Mesenchymal stem cell (in vitro differentiated cells and primary cell): ENCODE measurements at regions not wholly inside any gene's neighbourhood (a gene's known extent, or its start where the extent isn't known, plus 50 kb on each side); places are given as distances from the start of the nearest gene placed in this dataset.

Experiments used
- DNase-seq: peaks from one replicate; pipeline ENCODE4 v3.0.0-alpha.2; 2013
- H2AFZ ChIP-seq: one replicate; pipeline ENCODE4 v1.6.1; 2013; ENCODE audit warnings: low read depth, mild to moderate bottlenecking, control low read depth, inconsistent platforms, low read length, moderate library complexity
- H2AK5ac ChIP-seq: 2 replicates; pipeline ENCODE4 v1.6.1; 2013; ENCODE audit warnings: low read length, moderate library complexity, mild to moderate bottlenecking, inconsistent platforms; ENCODE audit not compliant: severe bottlenecking
- H2BK120ac ChIP-seq: one replicate; pipeline ENCODE4 v1.6.1; 2013; ENCODE audit warnings: low read depth, mild to moderate bottlenecking, inconsistent platforms, low read length, moderate library complexity
- H2BK12ac ChIP-seq, 2 experiments: one replicate each; pipeline ENCODE4 v1.6.1; 2013; ENCODE audit warnings: inconsistent platforms in 2 of 2, low read length in 2 of 2, mild to moderate bottlenecking in 2 of 2, moderate library complexity in 2 of 2, control low read depth in 1 of 2
- H2BK15ac ChIP-seq: one replicate; pipeline ENCODE4 v1.6.1; 2013; ENCODE audit warnings: mild to moderate bottlenecking, low read depth, inconsistent platforms; ENCODE audit not compliant: poor library complexity, severe bottlenecking
- H2BK5ac ChIP-seq: 2 replicates; pipeline ENCODE4 v1.6.1; 2013; ENCODE audit warnings: low read depth, mild to moderate bottlenecking, low read length, control low read depth, inconsistent platforms; ENCODE audit not compliant: poor library complexity, severe bottlenecking
- H3K14ac ChIP-seq, 2 experiments: one replicate each; pipeline ENCODE4 v1.6.1; 2013; ENCODE audit warnings: inconsistent platforms in 2 of 2, low read length in 2 of 2, control low read depth in 1 of 2, mild to moderate bottlenecking in 1 of 2, moderate library complexity in 1 of 2
- H3K18ac ChIP-seq, 2 experiments: one replicate each; pipeline ENCODE4 v1.6.1; 2013; ENCODE audit warnings: inconsistent platforms in 2 of 2, low read length in 2 of 2, control low read depth in 1 of 2, low read depth in 1 of 2, mild to moderate bottlenecking in 1 of 2
- H3K23ac ChIP-seq, 2 experiments: one replicate each; pipeline ENCODE4 v1.6.1; 2013; ENCODE audit warnings: inconsistent platforms in 2 of 2, low read length in 2 of 2, mild to moderate bottlenecking in 2 of 2, moderate library complexity in 2 of 2, control low read depth in 1 of 2
- H3K27ac ChIP-seq: 2 replicates; pipeline ENCODE4 v1.5.1; 2013; ENCODE audit warnings: mild to moderate bottlenecking, moderate library complexity, low read length, control low read depth, inconsistent platforms; ENCODE audit not compliant: poor library complexity, severe bottlenecking
- H3K27me3 ChIP-seq, 2 experiments: 2 replicates each; pipeline versions ENCODE4 v1.6.1 to v1.7.0; 2013; ENCODE audit warnings: low read length in 2 of 2, mild to moderate bottlenecking in 2 of 2, moderate library complexity in 2 of 2, control low read depth in 1 of 2, inconsistent platforms in 1 of 2; ENCODE audit not compliant: control insufficient read depth in 1 of 2, insufficient read depth in 1 of 2
- H3K36me3 ChIP-seq, 2 experiments: 2 replicates each; pipeline versions ENCODE4 v1.6.1 to v1.7.0; 2013; ENCODE audit warnings: low read length in 2 of 2, control low read depth in 1 of 2, inconsistent platforms in 1 of 2, low read depth in 1 of 2, mild to moderate bottlenecking in 1 of 2; ENCODE audit not compliant: insufficient read depth in 2 of 2, control insufficient read depth in 1 of 2
- H3K4ac ChIP-seq, 2 experiments: one replicate each; pipeline ENCODE4 v1.6.1; 2013; ENCODE audit warnings: inconsistent platforms in 2 of 2, low read length in 2 of 2, mild to moderate bottlenecking in 2 of 2, moderate library complexity in 2 of 2, control low read depth in 1 of 2, low read depth in 1 of 2
- H3K4me1 ChIP-seq: 2 replicates; pipeline ENCODE4 v1.6.1; 2013; ENCODE audit warnings: low read depth, low read length, control low read depth; ENCODE audit not compliant: control insufficient read depth, insufficient read depth
- H3K4me2 ChIP-seq: 2 replicates; pipeline ENCODE4 v1.6.1; 2013; ENCODE audit warnings: low read length, mild to moderate bottlenecking, inconsistent platforms; ENCODE audit not compliant: poor library complexity, severe bottlenecking
- H3K4me3 ChIP-seq, 2 experiments: 2 replicates each; pipeline versions ENCODE4 v1.5.1 to v1.7.0; 2013; ENCODE audit warnings: low read length in 2 of 2, mild to moderate bottlenecking in 2 of 2, control low read depth in 1 of 2, low read depth in 1 of 2; ENCODE audit not compliant: insufficient read depth in 1 of 2
- H3K79me1 ChIP-seq: replicated peaks from 2 replicates; pipeline ENCODE4 v1.6.1; 2013; ENCODE audit warnings: mild to moderate bottlenecking, control low read depth, low read length, inconsistent platforms; ENCODE audit not compliant: poor library complexity, severe bottlenecking
- H3K9ac ChIP-seq: 2 replicates; pipeline ENCODE4 v1.7.0; 2013; ENCODE audit warnings: mild to moderate bottlenecking, low read length, moderate library complexity
- H3K9me3 ChIP-seq: 2 replicates; pipeline ENCODE4 v1.7.0; 2013; ENCODE audit warnings: mild to moderate bottlenecking, low read length; ENCODE audit not compliant: control insufficient read depth
- H4K8ac ChIP-seq: one replicate; pipeline ENCODE4 v1.6.1; 2013; ENCODE audit warnings: inconsistent platforms, mild to moderate bottlenecking, low read length, moderate library complexity
- H4K91ac ChIP-seq: one replicate; pipeline ENCODE4 v1.6.1; 2013; ENCODE audit warnings: mild to moderate bottlenecking, low read length, inconsistent platforms
- WGBS: methylation state at CpG from one replicate; pipeline ENCODE4 v1.1.7; 2013; ENCODE audit warnings: mixed read lengths; 5-methylcytosine and 5-hydroxymethylcytosine counted together

DNA sequence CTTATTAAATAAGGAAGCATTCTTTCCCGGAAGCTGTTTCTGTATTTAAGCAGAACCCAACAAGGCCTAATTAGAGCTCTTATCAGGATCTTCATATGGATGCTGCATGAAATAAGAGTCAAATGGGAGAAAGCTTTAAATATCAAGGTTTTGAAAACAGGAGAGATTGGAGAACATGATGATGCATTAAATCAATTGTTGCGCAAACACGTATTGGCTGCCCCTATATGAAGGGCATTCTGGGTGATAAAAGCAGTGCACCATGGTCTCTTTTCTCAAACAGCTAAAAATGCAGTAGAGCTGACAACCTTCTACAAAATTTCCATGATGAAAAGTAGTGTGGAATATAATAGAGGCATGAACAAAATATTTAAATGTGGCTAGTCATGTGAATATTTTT is 98.9 kb downstream of the TBXT start:
- H2AFZ ChIP-seq = no peak overlapping the region
- H3K36me3 ChIP-seq = no peaks in the 10 kb centered on the region
- H3K9me3 ChIP-seq = peaks cover 6% of the 10 kb centered on the region
- H3K23ac ChIP-seq = no peak overlapping the region
- H3K27ac ChIP-seq = no peak overlapping the region
- H2BK15ac ChIP-seq = no peak overlapping the region
- H2BK12ac ChIP-seq = no peak overlapping the region
- H3K4me1 ChIP-seq = peaks cover 2% of the 10 kb centered on the region
- H2BK120ac ChIP-seq = no peak overlapping the region
- H2BK5ac ChIP-seq = no peak overlapping the region
- no peaks in the 10 kb centered on the region for H3K27me3 ChIP-seq
- H3K9ac ChIP-seq = no peak overlapping the region
- H3K14ac ChIP-seq = no peak overlapping the region
- H2AK5ac ChIP-seq = no peak overlapping the region
- no peak overlapping the region for H3K4me2 ChIP-seq
- WGBS = 60% methylated on average over 3 of the region's 3 CpGs
- H3K79me1 ChIP-seq = no peaks in the 10 kb centered on the region
- H4K91ac ChIP-seq = no peak overlapping the region
- no peak overlapping the region for H3K18ac ChIP-seq
- DNase-seq = no peak
- no peak overlapping the region for H4K8ac ChIP-seq
- no peak overlapping the region for H3K4ac ChIP-seq
- no peak overlapping the region for H3K4me3 ChIP-seq

DNA sequence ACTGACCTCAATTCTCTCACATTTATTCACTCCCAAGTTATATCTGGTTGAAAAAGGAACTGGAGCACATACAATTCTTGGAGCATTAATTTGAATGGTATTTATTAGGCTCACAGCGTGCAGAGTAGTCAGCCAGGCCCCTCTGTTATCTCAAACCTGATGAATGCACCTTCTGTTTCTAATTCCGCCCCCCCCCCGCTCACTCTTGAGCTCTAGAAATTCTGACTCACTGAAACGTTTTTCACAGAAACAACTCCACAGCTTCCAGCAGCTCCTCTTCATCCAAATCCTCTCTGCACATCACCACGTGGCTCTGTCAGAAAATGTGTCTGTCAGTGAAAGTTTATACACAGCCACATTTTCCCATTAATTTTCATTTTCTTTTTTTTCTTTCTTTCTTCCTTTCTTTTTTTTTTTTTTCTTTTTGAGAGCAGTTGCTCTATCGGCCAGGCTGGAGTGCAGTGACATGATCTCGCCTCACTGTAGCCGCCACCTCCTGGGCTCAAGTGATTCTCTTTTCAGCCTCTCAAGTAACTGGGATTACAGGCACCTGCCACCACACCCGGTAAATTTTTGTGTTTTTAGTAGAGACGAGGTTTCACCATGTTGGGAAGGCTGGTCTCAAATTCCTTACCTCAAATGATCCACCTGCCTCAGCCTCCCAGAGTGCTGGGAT is 109.4 kb downstream of the TBXT start:
- no peaks in the 10 kb centered on the region for H3K4me1 ChIP-seq
- H4K8ac ChIP-seq = no peak overlapping the region
- H3K4me3 ChIP-seq = no peak overlapping the region
- H3K23ac ChIP-seq = no peak overlapping the region
- WGBS = 50% methylated on average over 8 of the region's 10 CpGs
- no peaks in the 10 kb centered on the region for H3K36me3 ChIP-seq
- H2BK12ac ChIP-seq = no peak overlapping the region
- no peak overlapping the region for H3K4me2 ChIP-seq
- H2AFZ ChIP-seq = no peak overlapping the region
- H3K14ac ChIP-seq = no peak overlapping the region
- no peak overlapping the region for H4K91ac ChIP-seq
- H3K27me3 ChIP-seq = no peaks in the 10 kb centered on the region
- H2BK5ac ChIP-seq = no peak overlapping the region
- H3K27ac ChIP-seq = peak overlapping the region; percentile 16
- peaks cover 10% of the 10 kb centered on the region for H3K9me3 ChIP-seq
- H3K9ac ChIP-seq = no peak overlapping the region
- H3K79me1 ChIP-seq = no peaks in the 10 kb centered on the region
- H3K18ac ChIP-seq = no peak overlapping the region
- H2AK5ac ChIP-seq = no peak overlapping the region
- no peak overlapping the region for H2BK15ac ChIP-seq
- peak; percentile 13 for DNase-seq
- no peak overlapping the region for H3K4ac ChIP-seq
- no peak overlapping the region for H2BK120ac ChIP-seq

DNA sequence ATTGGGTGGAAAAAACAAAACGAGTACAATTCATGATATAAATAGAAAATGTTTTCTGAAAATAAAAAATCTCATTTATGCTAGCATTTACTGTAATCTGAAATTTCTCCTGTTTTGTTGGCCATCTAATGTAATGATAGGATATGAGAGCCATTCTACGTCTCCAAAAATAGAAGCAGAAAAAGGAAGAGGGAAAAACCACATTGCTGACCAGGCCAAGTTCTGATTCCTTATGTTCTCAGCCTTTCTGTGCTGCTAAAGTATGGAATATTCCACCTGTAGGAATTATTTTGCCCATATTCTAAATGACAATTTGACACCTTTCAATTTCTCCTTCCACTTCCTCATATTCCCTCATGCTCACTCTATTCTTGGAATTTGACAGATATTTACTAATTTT is 110.2 kb downstream of the TBXT start:
- Histone ChIP-seq H3K36me3 (no peaks in the 10 kb centered on the region), H2BK15ac (no peak overlapping the region), H3K9me3 (peaks cover 12% of the 10 kb centered on the region), H4K91ac (no peak overlapping the region), H3K79me1 (no peaks in the 10 kb centered on the region), H2AK5ac (no peak overlapping the region), H2BK12ac (no peak overlapping the region), H3K9ac (no peak overlapping the region), H2BK5ac (no peak overlapping the region), H3K23ac (no peak overlapping the region), H3K4me1 (no peaks in the 10 kb centered on the region), H3K4ac (no peak overlapping the region), H3K4me2 (no peak overlapping the region), H4K8ac (no peak overlapping the region), H3K27ac (no peak overlapping the region), H2BK120ac (no peak overlapping the region), H3K18ac (no peak overlapping the region), H3K27me3 (no peaks in the 10 kb centered on the region), H2AFZ (no peak overlapping the region), H3K4me3 (no peak overlapping the region), H3K14ac (no peak overlapping the region)
- no CpG with 5 or more reads among the region's 2 CpGs for WGBS
- DNase-seq = no peak

GRCh38 chr6:166056637-166057036 is 111.0 kb downstream of the TBXT start:
- no peak overlapping the region for H2BK12ac ChIP-seq
- no peak overlapping the region for H3K27ac ChIP-seq
- H3K9ac ChIP-seq = no peak overlapping the region
- H4K91ac ChIP-seq = no peak overlapping the region
- H3K23ac ChIP-seq = no peak overlapping the region
- H3K14ac ChIP-seq = peak overlapping the region in 1 of 2 experiments; percentile 39
- H3K27me3 ChIP-seq = no peaks in the 10 kb centered on the region
- no peak overlapping the region for H4K8ac ChIP-seq
- no peak for DNase-seq
- H3K4me3 ChIP-seq = no peak overlapping the region
- WGBS = 96% methylated on average over 4 of the region's 4 CpGs
- H3K79me1 ChIP-seq = no peaks in the 10 kb centered on the region
- H2BK120ac ChIP-seq = no peak overlapping the region
- H2BK15ac ChIP-seq = no peak overlapping the region
- no peak overlapping the region for H3K18ac ChIP-seq
- no peaks in the 10 kb centered on the region for H3K36me3 ChIP-seq
- H2AFZ ChIP-seq = no peak overlapping the region
- H2AK5ac ChIP-seq = no peak overlapping the region
- no peaks in the 10 kb centered on the region for H3K4me1 ChIP-seq
- no peak overlapping the region for H2BK5ac ChIP-seq
- H3K4me2 ChIP-seq = no peak overlapping the region
- no peak overlapping the region for H3K4ac ChIP-seq
- peaks cover 18% of the 10 kb centered on the region for H3K9me3 ChIP-seq
